BE2C (cell line): ENCODE measurements at regions not wholly inside any gene's neighbourhood (a gene's known extent, or its start where the extent isn't known, plus 50 kb on each side); places are given as distances from the start of the nearest gene placed in this dataset.

Experiments used
- DNase-seq: peaks from one replicate; pipeline ENCODE4 v3.0.0-alpha.2; 2020
- H3K27me3 ChIP-seq: fragments of 250-450 bp; sonication (Bioruptor Pico); 2 replicates; pipeline ENCODE4 v1.5.1; 2020; ENCODE audit warnings: mild to moderate bottlenecking
- H3K36me3 ChIP-seq: fragments of 250-450 bp; sonication (Bioruptor Pico); 2 replicates; pipeline ENCODE4 v1.5.1; 2020; ENCODE audit warnings: mild to moderate bottlenecking
- H3K4me1 ChIP-seq: fragments of 250-450 bp; sonication (Bioruptor Pico); 2 replicates; pipeline ENCODE4 v1.5.1; 2020
- H3K4me3 ChIP-seq: 2 replicates; pipeline ENCODE4 v1.5.1; 2011; ENCODE audit warnings: low read depth, low read length
- H3K9me3 ChIP-seq: fragments of 250-450 bp; sonication (Bioruptor Pico); 2 replicates; pipeline ENCODE4 v1.5.1; 2020
- TF ChIP-seq, protein P1 (sequence below): IDR thresholded peaks from 2 replicates; pipeline ENCODE4 v1.5.1; 2012; ENCODE audit warnings: mild to moderate bottlenecking, low read depth, low read length

DNA sequence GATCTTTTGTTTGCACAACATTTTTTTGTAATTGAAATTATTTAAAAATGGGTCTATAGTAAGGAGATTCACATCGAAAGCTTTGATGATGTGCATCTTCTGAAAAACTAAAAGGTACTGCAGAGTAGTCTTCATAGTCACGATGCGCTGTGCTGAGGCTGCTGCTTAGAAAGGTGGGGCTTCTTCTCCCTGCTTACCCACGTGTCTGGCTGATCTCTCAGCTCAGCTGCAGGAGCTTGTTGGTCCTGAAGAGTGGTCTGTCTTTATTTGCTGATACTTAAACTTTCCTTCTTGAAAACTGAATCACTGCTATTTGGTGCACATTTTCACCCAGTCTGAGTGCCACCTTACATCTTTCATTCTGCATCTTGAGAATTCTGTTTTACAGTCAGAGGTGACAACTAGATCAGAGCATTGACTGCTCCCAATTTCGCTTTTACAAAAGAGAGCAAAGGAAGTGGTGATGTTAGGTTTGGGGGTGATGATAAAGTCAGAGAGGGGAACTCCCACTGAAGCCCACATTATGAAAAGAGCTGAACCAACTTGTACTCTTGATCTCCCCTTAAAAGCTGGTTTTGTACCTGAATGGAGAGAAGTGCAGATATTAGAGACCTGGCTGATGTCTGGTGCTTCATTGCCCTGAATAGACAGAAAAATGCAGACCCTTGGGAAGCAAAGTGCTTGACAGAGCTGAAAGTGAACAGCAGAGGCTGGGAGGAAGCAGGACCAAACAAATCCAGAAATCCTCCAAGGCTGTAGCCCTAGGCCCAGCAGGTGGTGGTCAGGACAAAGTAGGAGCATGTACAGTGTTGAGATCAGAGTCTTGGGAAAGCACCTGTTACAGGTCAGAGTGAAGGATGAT, 984.5 kb downstream of the TSN start:
- DNase-seq: no peak
- H3K4me3 ChIP-seq: no peak overlapping the region

GRCh38 chr2:122740594-122740948, 985.1 kb downstream of the TSN start:
- no peak overlapping the region for H3K4me3 ChIP-seq
- TF ChIP-seq, protein P1, sequence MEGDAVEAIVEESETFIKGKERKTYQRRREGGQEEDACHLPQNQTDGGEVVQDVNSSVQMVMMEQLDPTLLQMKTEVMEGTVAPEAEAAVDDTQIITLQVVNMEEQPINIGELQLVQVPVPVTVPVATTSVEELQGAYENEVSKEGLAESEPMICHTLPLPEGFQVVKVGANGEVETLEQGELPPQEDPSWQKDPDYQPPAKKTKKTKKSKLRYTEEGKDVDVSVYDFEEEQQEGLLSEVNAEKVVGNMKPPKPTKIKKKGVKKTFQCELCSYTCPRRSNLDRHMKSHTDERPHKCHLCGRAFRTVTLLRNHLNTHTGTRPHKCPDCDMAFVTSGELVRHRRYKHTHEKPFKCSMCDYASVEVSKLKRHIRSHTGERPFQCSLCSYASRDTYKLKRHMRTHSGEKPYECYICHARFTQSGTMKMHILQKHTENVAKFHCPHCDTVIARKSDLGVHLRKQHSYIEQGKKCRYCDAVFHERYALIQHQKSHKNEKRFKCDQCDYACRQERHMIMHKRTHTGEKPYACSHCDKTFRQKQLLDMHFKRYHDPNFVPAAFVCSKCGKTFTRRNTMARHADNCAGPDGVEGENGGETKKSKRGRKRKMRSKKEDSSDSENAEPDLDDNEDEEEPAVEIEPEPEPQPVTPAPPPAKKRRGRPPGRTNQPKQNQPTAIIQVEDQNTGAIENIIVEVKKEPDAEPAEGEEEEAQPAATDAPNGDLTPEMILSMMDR: no peak
- no peaks in the 10 kb centered on the region for H3K27me3 ChIP-seq
- H3K9me3 ChIP-seq: no peaks in the 10 kb centered on the region
- H3K36me3 ChIP-seq: no peaks in the 10 kb centered on the region
- no peak for DNase-seq
- H3K4me1 ChIP-seq: no peaks in the 10 kb centered on the region

More for the DNA sequence above, 984.5 kb downstream of the TSN start:
- no peaks in the 10 kb centered on the region for H3K4me1 ChIP-seq
- TF ChIP-seq, protein P1: no peak
- H3K36me3 ChIP-seq: no peaks in the 10 kb centered on the region
- no peaks in the 10 kb centered on the region for H3K9me3 ChIP-seq
- no peaks in the 10 kb centered on the region for H3K27me3 ChIP-seq

GRCh38 chr2:122741403-122741802, 986.0 kb downstream of the TSN start:
- DNase-seq: no peak
- H3K4me1 ChIP-seq: no peaks in the 10 kb centered on the region
- TF ChIP-seq, protein P1: no peak
- no peaks in the 10 kb centered on the region for H3K27me3 ChIP-seq
- H3K4me3 ChIP-seq: no peak overlapping the region
- H3K9me3 ChIP-seq: no peaks in the 10 kb centered on the region
- no peaks in the 10 kb centered on the region for H3K36me3 ChIP-seq

DNA sequence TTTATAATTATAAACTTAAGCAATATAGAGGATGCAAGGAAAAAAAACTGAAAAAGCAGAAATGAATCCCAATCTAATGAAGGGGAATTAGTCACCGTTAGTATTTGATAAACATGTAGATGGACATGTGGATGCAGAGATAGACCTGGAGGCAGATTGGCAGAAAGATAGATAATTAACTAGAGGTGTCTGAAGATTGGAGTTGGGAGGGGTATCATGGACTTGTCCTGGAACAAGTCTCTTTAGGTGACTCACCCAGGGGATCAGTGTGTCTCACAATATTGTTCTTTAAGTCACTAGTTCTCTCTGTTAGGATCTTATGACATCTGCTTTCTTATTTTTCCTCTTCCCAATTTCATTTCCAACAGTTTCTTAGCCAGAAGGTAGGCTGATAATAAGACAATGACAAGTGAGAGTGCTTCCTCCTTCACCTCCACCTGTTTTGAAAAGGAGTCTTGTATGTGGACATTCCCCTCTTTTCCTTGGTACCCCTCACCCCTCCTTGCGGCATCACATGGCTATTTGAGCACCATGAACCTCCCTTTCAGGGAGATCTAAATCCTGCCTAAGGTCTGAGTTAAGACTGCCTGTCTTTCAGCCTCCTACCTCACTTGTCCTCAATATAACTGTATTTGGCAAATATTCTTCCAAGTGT, 987.7 kb downstream of the TSN start:
- Histone ChIP-seq H3K4me1 (no peaks in the 10 kb centered on the region), H3K9me3 (no peaks in the 10 kb centered on the region), H3K36me3 (no peaks in the 10 kb centered on the region), H3K4me3 (no peak overlapping the region), H3K27me3 (no peaks in the 10 kb centered on the region)
- DNase-seq: no peak
- TF ChIP-seq, protein P1: no peak

DNA sequence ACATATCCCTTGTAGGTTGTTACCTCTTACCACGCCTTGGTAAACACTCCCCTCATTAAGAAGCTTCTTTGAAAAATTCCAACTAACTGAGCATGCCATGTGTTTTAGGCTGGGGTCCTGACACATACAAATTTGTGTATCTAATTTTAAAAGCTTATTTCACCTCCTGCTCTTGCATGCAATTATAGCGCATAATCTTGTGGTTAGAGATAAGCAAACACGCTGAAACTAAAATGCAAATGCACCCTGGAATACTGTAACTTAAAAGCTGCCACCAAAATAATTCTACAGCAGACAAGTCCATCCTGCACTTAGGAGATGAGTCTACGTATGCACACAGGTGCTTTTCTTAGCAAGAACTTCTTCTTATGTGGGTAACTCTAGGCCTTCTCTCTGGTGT, 990.2 kb downstream of the TSN start:
- TF ChIP-seq, protein P1: no peak
- Histone ChIP-seq H3K4me3 (no peak overlapping the region), H3K36me3 (no peaks in the 10 kb centered on the region), H3K27me3 (no peaks in the 10 kb centered on the region), H3K4me1 (peaks cover 4% of the 10 kb centered on the region), H3K9me3 (no peaks in the 10 kb centered on the region)
- DNase-seq: no peak

GRCh38 chr2:122747670-122748069, 992.2 kb downstream of the TSN start:
- Histone ChIP-seq H3K9me3 (no peaks in the 10 kb centered on the region), H3K36me3 (no peaks in the 10 kb centered on the region), H3K27me3 (no peaks in the 10 kb centered on the region), H3K4me1 (peaks cover 4% of the 10 kb centered on the region), H3K4me3 (no peak overlapping the region)
- DNase-seq: no peak
- TF ChIP-seq, protein P1: no peak
